CD14-positive monocyte (primary cell): ENCODE measurements at regions not wholly inside any gene's neighbourhood (a gene's known extent, or its start where the extent isn't known, plus 50 kb on each side); places are given as distances from the start of the nearest gene placed in this dataset.

Experiments used
- DNase-seq, 3 donors: peaks; one replicate each; pipeline ENCODE4 v3.0.0-alpha.2; 2011 to 2022
- H2AFZ ChIP-seq: 2 replicates; pipeline ENCODE4 v1.6.0; 2012; ENCODE audit warnings: mild to moderate bottlenecking, low read depth, low read length, inconsistent platforms; ENCODE audit not compliant: insufficient read depth, poor library complexity, severe bottlenecking
- H3K27ac ChIP-seq, 2 donors: 1 replicate in 1 of 2; 2 replicates in 1 of 2; pipeline ENCODE4 v1.5.1; 2012 to 2013; ENCODE audit warnings: low read length in 2 of 2, control low read depth in 1 of 2, inconsistent platforms in 1 of 2, low read depth in 1 of 2, mild to moderate bottlenecking in 1 of 2
- H3K27me3 ChIP-seq, 2 donors: one replicate each; pipeline versions ENCODE4 v1.6.0 to v1.6.1; 2011 to 2013; ENCODE audit warnings: low read length in 2 of 2; ENCODE audit not compliant: control insufficient read depth in 2 of 2, insufficient read depth in 2 of 2
- H3K36me3 ChIP-seq, 2 donors: replicated peaks in 1 of 2; 1 replicate in 1 of 2; 2 replicates in 1 of 2; pipeline versions ENCODE4 v1.5.1 to v1.6.1; 2012 to 2013; ENCODE audit warnings: low read length in 2 of 2, control low read depth in 1 of 2, inconsistent platforms in 1 of 2, mild to moderate bottlenecking in 1 of 2; ENCODE audit not compliant: insufficient read depth in 2 of 2, control insufficient read depth in 1 of 2
- H3K4me1 ChIP-seq, 2 donors: 1 replicate in 1 of 2; 2 replicates in 1 of 2; pipeline versions ENCODE4 v1.5.1 to v1.6.1; 2012 to 2013; ENCODE audit warnings: low read length in 2 of 2, control low read depth in 1 of 2, inconsistent platforms in 1 of 2, mild to moderate bottlenecking in 1 of 2, moderate library complexity in 1 of 2; ENCODE audit not compliant: insufficient read depth in 2 of 2, control insufficient read depth in 1 of 2
- H3K4me2 ChIP-seq: replicated peaks from 2 replicates; pipeline ENCODE3; 2012; ENCODE audit warnings: low read length, moderate library complexity, mild to moderate bottlenecking; ENCODE audit not compliant: poor library complexity, severe bottlenecking; ENCODE audit errors: extremely low read depth
- H3K4me3 ChIP-seq, 3 experiments: fragments of 200-600 bp in 1 of 3; sonication (generic) in 1 of 3; replicated peaks in 1 of 3; 1 replicate in 2 of 3; 2 replicates in 1 of 3; pipeline ENCODE4 v1.5.1; 2011 to 2013; ENCODE audit warnings: low read length in 3 of 3, mild to moderate bottlenecking in 3 of 3, control low read depth in 2 of 3, low read depth in 2 of 3, inconsistent platforms in 1 of 3, moderate library complexity in 1 of 3
- H3K79me2 ChIP-seq: 2 replicates; pipeline ENCODE4 v1.6.0; 2012; ENCODE audit warnings: mild to moderate bottlenecking, control low read depth, inconsistent platforms, low read length, moderate library complexity; ENCODE audit not compliant: insufficient read depth
- H3K9ac ChIP-seq: 2 replicates; pipeline ENCODE4 v1.6.0; 2017; ENCODE audit warnings: low read length, mild to moderate bottlenecking; ENCODE audit not compliant: insufficient read depth, poor library complexity, severe bottlenecking
- H3K9me3 ChIP-seq, 2 donors: replicated peaks in 1 of 2; 1 replicate in 1 of 2; 2 replicates in 1 of 2; pipeline versions ENCODE4 v1.5.1 to v1.6.1; 2012 to 2013; ENCODE audit warnings: low read length in 2 of 2, control low read depth in 1 of 2; ENCODE audit not compliant: control insufficient read depth in 1 of 2, insufficient read depth in 1 of 2
- H4K20me1 ChIP-seq: 2 replicates; pipeline ENCODE4 v1.6.0; 2012; ENCODE audit warnings: mild to moderate bottlenecking, low read length, control low read depth, moderate library complexity; ENCODE audit not compliant: insufficient read depth
- H3K27ac Mint-ChIP-seq, 7 donors: one replicate each; pipeline ENCODE4 v1.8.0; 2020; ENCODE audit warnings: mild to moderate bottlenecking in 7 of 7, mixed read lengths in 7 of 7, moderate library complexity in 6 of 7, inconsistent platforms in 2 of 7
- H3K27me3 Mint-ChIP-seq, 3 donors: one replicate each; pipeline ENCODE4 v1.8.0; 2021 to 2022; ENCODE audit warnings: low read depth in 3 of 3, mild to moderate bottlenecking in 3 of 3, mixed read lengths in 3 of 3, moderate library complexity in 3 of 3, inconsistent platforms in 1 of 3
- H3K36me3 Mint-ChIP-seq, 2 donors: one replicate each; pipeline ENCODE4 v1.8.0; 2020; ENCODE audit warnings: mixed read lengths in 2 of 2, inconsistent platforms in 1 of 2, mild to moderate bottlenecking in 1 of 2
- H3K4me1 Mint-ChIP-seq: one replicate; pipeline ENCODE4 v1.8.0; 2020; ENCODE audit warnings: mild to moderate bottlenecking, mixed read lengths
- H3K4me3 Mint-ChIP-seq, 2 donors: one replicate each; pipeline ENCODE4 v1.8.0; 2020; ENCODE audit warnings: mild to moderate bottlenecking in 2 of 2, mixed read lengths in 2 of 2, moderate library complexity in 1 of 2
- H3K9me3 Mint-ChIP-seq, 7 donors: one replicate each; pipeline ENCODE4 v1.8.0; 2020 to 2022; ENCODE audit warnings: mixed read lengths in 7 of 7, mild to moderate bottlenecking in 6 of 7, moderate library complexity in 6 of 7, inconsistent platforms in 2 of 7
- CTCF ChIP-seq: fragments of 200-600 bp; IDR thresholded peaks from one replicate; pipeline ENCODE4 v1.8.0; 2022; ENCODE audit warnings: antibody characterized with exemption, mild to moderate bottlenecking
- WGBS: methylation state at CpG from one replicate; pipeline ENCODE4 v1.1.5; 2013; ENCODE audit warnings: missing lambda C conversion rate; ENCODE audit not compliant: insufficient coverage; 5-methylcytosine and 5-hydroxymethylcytosine counted together
- intact Hi-C, 2 donors: fragments of 100-400 bp; cut with micrococcal nuclease; formaldehyde crosslinking; loops; one replicate each; pipeline versions ENCODE4 v1.15.0 to v1.15.1; 2023

GRCh38 chr5:176180781-176181180 lies 57.4 kb upstream of the SIMC1 start:
- Mint-ChIP-seq H3K9me3 (peaks cover 0 to 2% (median 0%) of the 10 kb centered on the region in 7 donors), H3K27ac (no peak overlapping the region), H3K4me1 (no peaks in the 10 kb centered on the region), H3K27me3 (peaks cover 14 to 23% (median 21%) of the 10 kb centered on the region in 3 donors), H3K4me3 (no peak overlapping the region), H3K36me3 (no peaks in the 10 kb centered on the region)
- Histone ChIP-seq H2AFZ (no peak overlapping the region), H3K4me3 (no peak overlapping the region), H3K27ac (no peak overlapping the region), H3K9ac (no peak overlapping the region), H3K9me3 (no peaks in the 10 kb centered on the region), H3K36me3 (no peaks in the 10 kb centered on the region), H4K20me1 (no peaks in the 10 kb centered on the region), H3K79me2 (no peaks in the 10 kb centered on the region), H3K4me2 (no peak overlapping the region), H3K4me1 (no peaks in the 10 kb centered on the region), H3K27me3 (peaks cover 2% of the 10 kb centered on the region in 2 donors)
- 50% methylated on average over 3 of the region's 3 CpGs for WGBS
- intact Hi-C loops = no loop called here
- no peak for TF ChIP-seq CTCF
- DNase-seq = no peak

GRCh38 chr5:176181271-176181855 lies 56.9 kb upstream of the SIMC1 start:
- DNase-seq = no peak
- peaks cover 2% of the 10 kb centered on the region in 2 donors for H3K27me3 ChIP-seq
- WGBS = 93% methylated on average over 2 of the region's 7 CpGs
- H3K36me3 Mint-ChIP-seq = no peaks in the 10 kb centered on the region
- no peak for TF ChIP-seq CTCF
- intact Hi-C loops = no loop called here
- H3K27me3 Mint-ChIP-seq = peaks cover 11 to 20% (median 20%) of the 10 kb centered on the region in 3 donors
- H3K36me3 ChIP-seq = no peaks in the 10 kb centered on the region
- no peak overlapping the region for H3K4me3 Mint-ChIP-seq
- no peaks in the 10 kb centered on the region for H4K20me1 ChIP-seq
- H3K4me2 ChIP-seq = no peak overlapping the region
- peaks cover 0 to 2% (median 0%) of the 10 kb centered on the region in 7 donors for H3K9me3 Mint-ChIP-seq
- no peaks in the 10 kb centered on the region for H3K79me2 ChIP-seq
- H2AFZ ChIP-seq = no peak overlapping the region
- no peaks in the 10 kb centered on the region for H3K4me1 Mint-ChIP-seq
- H3K9ac ChIP-seq = no peak overlapping the region
- no peak overlapping the region for H3K27ac Mint-ChIP-seq
- no peak overlapping the region for H3K4me3 ChIP-seq
- H3K9me3 ChIP-seq = no peaks in the 10 kb centered on the region
- H3K4me1 ChIP-seq = no peaks in the 10 kb centered on the region
- H3K27ac ChIP-seq = no peak overlapping the region
